H1 (cell line): ENCODE measurements at regions not wholly inside any gene's neighbourhood (a gene's known extent, or its start where the extent isn't known, plus 50 kb on each side); places are given as distances from the start of the nearest gene placed in this dataset.

Source experiments
- CTCF ChIA-PET: fragments of 300-600 bp; sonication (Branson Sonifier 250); formaldehyde crosslinking; loops from one replicate; lab custom pipeline; 2021; ENCODE audit not compliant: partially characterized antibody; lab: Charles Lee
- POLR2A ChIA-PET: fragments of 300-600 bp; sonication (Branson Sonifier 250); formaldehyde crosslinking; loops from one replicate; lab custom pipeline; 2021; ENCODE audit warnings: inconsistent platforms; ENCODE audit not compliant: partially characterized antibody; lab: Charles Lee
- DNase-seq, 2 experiments: peaks; one replicate each; pipeline versions ENCODE4 v3.0.0 to v3.0.0-alpha.2; 2010 to 2022; ENCODE audit warnings: low spot score in 2 of 2, low read depth in 1 of 2, mixed read lengths in 1 of 2
- FAIRE-seq: peaks from 2 replicates; lab custom pipeline; 2011; peaks lifted over from hg19 to GRCh38; lab: Jason Lieb, UNC
- H2AFZ ChIP-seq: 2 replicates; pipeline ENCODE4 v1.8.1; 2012; ENCODE audit warnings: low read length, inconsistent platforms
- H2AK5ac ChIP-seq: 2 replicates; pipeline ENCODE4 v1.6.1; 2013; ENCODE audit warnings: low read depth, low read length
- H2BK120ac ChIP-seq: replicated peaks from 2 replicates; pipeline ENCODE3; 2013; ENCODE audit warnings: low read depth, low read length, inconsistent platforms
- H2BK12ac ChIP-seq: 2 replicates; pipeline ENCODE4 v1.6.1; 2013; ENCODE audit warnings: low read depth, low read length
- H2BK15ac ChIP-seq: 2 replicates; pipeline ENCODE4 v1.6.1; 2013; ENCODE audit warnings: low read length
- H2BK20ac ChIP-seq: 2 replicates; pipeline ENCODE4 v1.6.1; 2013; ENCODE audit warnings: low read length
- H2BK5ac ChIP-seq: 2 replicates; pipeline ENCODE4 v1.6.1; 2013; ENCODE audit warnings: low read depth, low read length
- H3K14ac ChIP-seq: 2 replicates; pipeline ENCODE4 v1.6.1; 2013; ENCODE audit warnings: inconsistent platforms; ENCODE audit not compliant: insufficient read length
- H3K18ac ChIP-seq: 2 replicates; pipeline ENCODE4 v1.6.1; 2013; ENCODE audit warnings: low read length; ENCODE audit errors: extremely low read depth
- H3K23ac ChIP-seq: 2 replicates; pipeline ENCODE4 v1.6.1; 2013; ENCODE audit warnings: inconsistent platforms; ENCODE audit not compliant: insufficient read length
- H3K23me2 ChIP-seq: 2 replicates; pipeline ENCODE4 v1.6.1; 2013; ENCODE audit warnings: low read depth, low read length
- H3K27ac ChIP-seq: 2 replicates; pipeline ENCODE4 v1.6.1; 2011; ENCODE audit warnings: low read depth, low read length, inconsistent platforms
- H3K27me3 ChIP-seq, 4 experiments: replicated peaks in 1 of 4; 1 replicate in 1 of 4; 2 replicates in 3 of 4; pipeline versions ENCODE4 v1.6.1 to v1.8.1; 2011 to 2013; ENCODE audit warnings: low read length in 3 of 4, mild to moderate bottlenecking in 3 of 4, inconsistent platforms in 2 of 4, mixed read lengths in 2 of 4, moderate library complexity in 1 of 4; ENCODE audit not compliant: control insufficient read depth in 3 of 4, insufficient read depth in 3 of 4; ENCODE audit errors: extremely low read depth in 1 of 4
- H3K36me3 ChIP-seq, 4 experiments: 2 replicates each; pipeline versions ENCODE4 v1.6.1 to v1.8.1; 2011 to 2013; ENCODE audit warnings: mild to moderate bottlenecking in 4 of 4, low read length in 3 of 4, moderate library complexity in 2 of 4, control low read depth in 1 of 4, inconsistent platforms in 1 of 4; ENCODE audit not compliant: insufficient read depth in 4 of 4, control insufficient read depth in 2 of 4
- H3K4ac ChIP-seq: replicated peaks from 2 replicates; pipeline ENCODE3; 2013; ENCODE audit warnings: low read length, low read depth, mixed read lengths, inconsistent platforms; ENCODE audit not compliant: insufficient read length
- H3K4me1 ChIP-seq, 4 experiments: replicated peaks in 1 of 4; 1 replicate in 1 of 4; 2 replicates in 3 of 4; pipeline versions ENCODE4 v1.6.1 to v1.8.1; 2011 to 2013; ENCODE audit warnings: low read length in 3 of 4, inconsistent platforms in 2 of 4, mixed read lengths in 1 of 4; ENCODE audit not compliant: insufficient read depth in 4 of 4, control insufficient read depth in 3 of 4
- H3K4me2 ChIP-seq, 2 experiments: 2 replicates each; pipeline versions ENCODE4 v1.6.1 to v1.8.1; 2011 to 2013; ENCODE audit warnings: low read depth in 2 of 2, low read length in 2 of 2, control low read depth in 1 of 2, inconsistent platforms in 1 of 2, mild to moderate bottlenecking in 1 of 2; ENCODE audit not compliant: insufficient read depth in 1 of 2
- H3K4me3 ChIP-seq, 4 experiments: fragments of 200-600, 300-600 bp in 1 of 4; sonication (generic), shearing (Covaris generic), sonication (Bioruptor Twin) in 1 of 4; 2 replicates each; pipeline versions ENCODE4 v1.5.1 to v1.8.1; 2011 to 2016; ENCODE audit warnings: low read length in 4 of 4, low read depth in 3 of 4, control low read depth in 2 of 4, inconsistent platforms in 2 of 4, mild to moderate bottlenecking in 2 of 4, mixed read lengths in 1 of 4, moderate library complexity in 1 of 4; ENCODE audit not compliant: insufficient read depth in 2 of 4; ENCODE audit errors: extremely low read depth in 1 of 4
- H3K56ac ChIP-seq: replicated peaks from 2 replicates; pipeline ENCODE3; 2013; ENCODE audit warnings: low read depth, mild to moderate bottlenecking, mixed read lengths, low read length, inconsistent platforms; ENCODE audit not compliant: insufficient read length
- H3K79me1 ChIP-seq: 2 replicates; pipeline ENCODE4 v1.6.1; 2013; ENCODE audit warnings: low read depth, low read length, control low read depth
- H3K79me2 ChIP-seq, 2 experiments: 2 replicates each; pipeline versions ENCODE4 v1.6.1 to v1.8.1; 2012 to 2013; ENCODE audit warnings: low read length in 2 of 2, mild to moderate bottlenecking in 2 of 2, inconsistent platforms in 1 of 2; ENCODE audit not compliant: insufficient read depth in 2 of 2, control insufficient read depth in 1 of 2
- H3K9ac ChIP-seq, 4 experiments: replicated peaks in 1 of 4; 1 replicate in 1 of 4; 2 replicates in 3 of 4; pipeline versions ENCODE4 v1.6.1 to v1.8.1; 2011 to 2013; ENCODE audit warnings: low read depth in 3 of 4, low read length in 3 of 4, control low read depth in 2 of 4, mild to moderate bottlenecking in 2 of 4, moderate library complexity in 2 of 4, inconsistent platforms in 1 of 4; ENCODE audit errors: extremely low read depth in 1 of 4
- H3K9me3 ChIP-seq, 2 experiments: 2 replicates each; pipeline versions ENCODE4 v1.6.1 to v1.8.1; 2012 to 2013; ENCODE audit warnings: mild to moderate bottlenecking in 2 of 2, moderate library complexity in 2 of 2, control low read depth in 1 of 2, inconsistent platforms in 1 of 2, low read depth in 1 of 2, low read length in 1 of 2, mixed read lengths in 1 of 2; ENCODE audit not compliant: insufficient read depth in 2 of 2
- H4K20me1 ChIP-seq, 2 experiments: replicated peaks in 1 of 2; 2 replicates each; pipeline versions ENCODE3 to v1.8.1; 2011 to 2013; ENCODE audit warnings: inconsistent platforms in 2 of 2, low read length in 2 of 2, mild to moderate bottlenecking in 1 of 2; ENCODE audit not compliant: insufficient read depth in 2 of 2, control insufficient read depth in 1 of 2
- H4K5ac ChIP-seq: 2 replicates; pipeline ENCODE4 v1.6.1; 2013; ENCODE audit warnings: low read length, low read depth, mixed read lengths, inconsistent platforms; ENCODE audit not compliant: insufficient read length
- H4K8ac ChIP-seq: 2 replicates; pipeline ENCODE4 v1.8.0; 2013; ENCODE audit warnings: mild to moderate bottlenecking, moderate library complexity, low read length, inconsistent platforms; ENCODE audit not compliant: insufficient read depth; ENCODE audit errors: extremely low read depth
- H4K91ac ChIP-seq: replicated peaks from 2 replicates; pipeline ENCODE3; 2013; ENCODE audit warnings: low read length, mixed read lengths, inconsistent platforms; ENCODE audit not compliant: insufficient read length
- BCL11A ChIP-seq, 2 experiments: IDR thresholded peaks; one replicate each; pipeline ENCODE4 v1.6.1; 2011; ENCODE audit warnings: low read depth in 2 of 2, low read length in 2 of 2, mild to moderate bottlenecking in 2 of 2
- BRCA1 ChIP-seq: IDR thresholded peaks from 2 replicates; pipeline ENCODE4 v1.6.1; 2012; ENCODE audit warnings: low read depth, low read length, improper control_type of control experiment
- CREB1 ChIP-seq: IDR thresholded peaks from 2 replicates; pipeline ENCODE4 v1.6.1; 2012; ENCODE audit warnings: inconsistent platforms
- EZH2 ChIP-seq: fragments of 200-600 bp; sonication (generic); IDR thresholded peaks from 2 replicates; pipeline ENCODE4 v1.7.1; 2012; ENCODE audit warnings: low read depth, mild to moderate bottlenecking, moderate library complexity, low read length, inconsistent platforms; ENCODE audit not compliant: severe bottlenecking
- HDAC2 ChIP-seq, 2 experiments: fragments of 300-600 bp in 1 of 2; sonication (generic) in 1 of 2; IDR thresholded peaks; 2 replicates each; pipeline ENCODE4 v1.6.1; 2011 to 2012; ENCODE audit warnings: low read depth in 2 of 2, low read length in 2 of 2, mild to moderate bottlenecking in 2 of 2, moderate library complexity in 2 of 2, borderline replicate concordance in 1 of 2, inconsistent platforms in 1 of 2
- KDM1A ChIP-seq: fragments of 200-600, 300-600 bp; sonication (generic); IDR thresholded peaks from 2 replicates; pipeline ENCODE4 v1.7.1; 2016; ENCODE audit warnings: mild to moderate bottlenecking, low read length, borderline replicate concordance
- KDM5A ChIP-seq: fragments of 200-600 bp; IDR thresholded peaks from 2 replicates; pipeline ENCODE4 v1.7.1; 2012; ENCODE audit warnings: mild to moderate bottlenecking, low read length, inconsistent platforms, mixed read lengths
- RAD21 ChIP-seq, 2 experiments: IDR thresholded peaks in 1 of 2; conservative IDR thresholded peaks in 1 of 2; 2 replicates each; pipeline ENCODE4 v1.6.1; 2011; ENCODE audit warnings: low read depth in 2 of 2, low read length in 2 of 2, improper control_type of control experiment in 1 of 2, inconsistent platforms in 1 of 2, mild to moderate bottlenecking in 1 of 2, moderate library complexity in 1 of 2
- WGBS, 2 experiments: shearing (Covaris generic) in 1 of 2; methylation state at CpG; one replicate each; pipeline versions ENCODE4 v1.1.6 to v1.1.7; 2013 to 2015; ENCODE audit warnings: low lambda C conversion rate in 2 of 2, mixed read lengths in 2 of 2, inconsistent platforms in 1 of 2, low coverage in 1 of 2, missing lambda C conversion rate in 1 of 2; ENCODE audit not compliant: insufficient replicate concordance in 2 of 2, insufficient coverage in 1 of 2, insufficient read length in 1 of 2; ENCODE audit errors: extremely low coverage in 1 of 2, missing lambda C conversion rate in 1 of 2; 5-methylcytosine and 5-hydroxymethylcytosine counted together

GRCh38 chr2:107102176-107102575, 216.2 kb upstream of the ST6GAL2 start:
- Histone ChIP-seq H3K23me2 (no peaks in the 10 kb centered on the region), H4K91ac (no peak overlapping the region), H3K79me2 (no peaks in the 10 kb centered on the region), H3K36me3 (no peaks in the 10 kb centered on the region), H4K8ac (no peak overlapping the region), H3K23ac (no peak overlapping the region), H3K9ac (no peak overlapping the region), H3K14ac (no peak overlapping the region), H2BK20ac (no peak overlapping the region), H3K18ac (no peak overlapping the region), H3K79me1 (no peaks in the 10 kb centered on the region), H3K27me3 (no peaks in the 10 kb centered on the region), H3K9me3 (no peaks in the 10 kb centered on the region), H2BK12ac (no peak overlapping the region), H4K20me1 (no peaks in the 10 kb centered on the region), H2BK120ac (no peak overlapping the region), H3K56ac (no peak overlapping the region), H3K4me1 (no peaks in the 10 kb centered on the region), H3K4me3 (no peak overlapping the region), H3K4me2 (no peak overlapping the region), H2AK5ac (no peak overlapping the region), H2BK5ac (no peak overlapping the region), H2BK15ac (no peak overlapping the region), H3K4ac (no peak overlapping the region), H3K27ac (no peak overlapping the region), H2AFZ (no peak overlapping the region), H4K5ac (no peak overlapping the region)
- TF ChIP-seq CREB1 (no peak), RAD21 (IDR thresholded peaks at IDR 0.05 in 1 of 2, conservative IDR thresholded peaks at IDR 0.05 in 1 of 2; ENCODE audit: low read depth in 2 of 2, low read length in 2 of 2) (no peak), BCL11A (IDR thresholded peaks at IDR 0.05; ENCODE audit: low read depth in 2 of 2, low read length in 2 of 2) (no peak), BRCA1 (no peak), KDM1A (no peak), EZH2 (no peak), HDAC2 (IDR thresholded peaks at IDR 0.05; ENCODE audit: borderline replicate concordance in 1 of 2, low read depth in 2 of 2, low read length in 2 of 2) (no peak), KDM5A (no peak)
- DNase-seq (no peak), FAIRE-seq (no peak)
- ChIA-PET CTCF (interaction anchor here (0.6 to 1.5 kb wide), 5 partner anchors 9 to 463 kb away, joined by 3 to 5 read pairs (median 3); no protein-coding TSS in a partner anchor), POLR2A (no interaction called here)
- WGBS, 2 experiments, result 90% methylated on average over 8 of the region's 8 CpGs; no CpG with 5 or more reads in 1 of the 2 experiments
